Liver (tissue), 8 donors: ENCODE measurements at regions not wholly inside any gene's neighbourhood (a gene's known extent, or its start where the extent isn't known, plus 50 kb on each side); places are given as distances from the start of the nearest gene placed in this dataset.

Source experiments
- DNase-seq: peaks from one replicate; pipeline ENCODE4 v3.0.0-alpha.2; 2017; ENCODE audit warnings: low spot score
- H3K27ac ChIP-seq, 2 donors: one replicate each; pipeline ENCODE4 v1.7.0; 2013; ENCODE audit warnings: inconsistent platforms in 2 of 2, low read length in 2 of 2, control low read depth in 1 of 2, low read depth in 1 of 2, mild to moderate bottlenecking in 1 of 2
- H3K27me3 ChIP-seq, 4 donors: one replicate each; pipeline versions ENCODE4 v1.6.1 to v1.7.0; 2013; ENCODE audit warnings: low read length in 3 of 4, inconsistent platforms in 1 of 4, mild to moderate bottlenecking in 1 of 4, moderate library complexity in 1 of 4; ENCODE audit not compliant: control insufficient read depth in 4 of 4, insufficient read depth in 4 of 4
- H3K36me3 ChIP-seq, 4 donors: one replicate each; pipeline versions ENCODE4 v1.6.1 to v1.7.0; 2013; ENCODE audit warnings: low read length in 3 of 4, mild to moderate bottlenecking in 3 of 4, low read depth in 1 of 4, moderate library complexity in 1 of 4; ENCODE audit not compliant: control insufficient read depth in 4 of 4, insufficient read depth in 3 of 4
- H3K4me1 ChIP-seq, 4 donors: one replicate each; pipeline versions ENCODE4 v1.6.1 to v1.7.0; 2013; ENCODE audit warnings: low read length in 3 of 4, mild to moderate bottlenecking in 3 of 4, moderate library complexity in 1 of 4; ENCODE audit not compliant: control insufficient read depth in 4 of 4, insufficient read depth in 4 of 4
- H3K4me3 ChIP-seq, 3 donors: one replicate each; pipeline versions ENCODE4 v1.6.1 to v1.7.0; 2013; ENCODE audit warnings: low read length in 3 of 3, control low read depth in 1 of 3, low read depth in 1 of 3, mild to moderate bottlenecking in 1 of 3
- H3K9ac ChIP-seq, 2 donors: one replicate each; pipeline ENCODE4 v1.7.0; 2013; ENCODE audit warnings: low read length in 2 of 2, mild to moderate bottlenecking in 2 of 2, moderate library complexity in 2 of 2, control low read depth in 1 of 2, low read depth in 1 of 2
- H3K9me3 ChIP-seq, 4 donors: one replicate each; pipeline versions ENCODE4 v1.6.1 to v1.7.0; 2013; ENCODE audit warnings: low read length in 3 of 4; ENCODE audit not compliant: control insufficient read depth in 4 of 4
- EGR1 ChIP-seq, 2 donors: IDR thresholded peaks; 2 replicates each; pipeline ENCODE4 v1.6.1; 2016 to 2018; ENCODE audit warnings: antibody characterized with exemption in 2 of 2, low read depth in 2 of 2
- FOXA1 ChIP-seq: IDR thresholded peaks from 2 replicates; pipeline ENCODE4 v1.6.1; 2016; ENCODE audit warnings: antibody characterized with exemption
- FOXA2 ChIP-seq: IDR thresholded peaks from 2 replicates; pipeline ENCODE4 v1.6.1; 2016; ENCODE audit warnings: antibody characterized with exemption
- GABPA ChIP-seq, 2 donors: IDR thresholded peaks in 1 of 2; conservative IDR thresholded peaks in 1 of 2; 2 replicates each; pipeline ENCODE4 v1.6.1; 2016; ENCODE audit warnings: antibody characterized with exemption in 2 of 2, mild to moderate bottlenecking in 1 of 2, moderate library complexity in 1 of 2
- HNF4A ChIP-seq, 2 donors: conservative IDR thresholded peaks; 2 replicates each; pipeline ENCODE4 v1.6.1; 2016; ENCODE audit warnings: antibody characterized with exemption in 2 of 2, mild to moderate bottlenecking in 2 of 2
- HNF4G ChIP-seq: IDR thresholded peaks from 2 replicates; pipeline ENCODE4 v1.6.1; 2016; ENCODE audit warnings: antibody characterized with exemption
- JUND ChIP-seq, 2 donors: IDR thresholded peaks; 2 replicates each; pipeline ENCODE4 v1.6.1; 2016; ENCODE audit warnings: antibody characterized with exemption in 2 of 2
- MAX ChIP-seq: IDR thresholded peaks from 2 replicates; pipeline ENCODE4 v1.6.1; 2016; ENCODE audit warnings: antibody characterized with exemption
- NR2F2 ChIP-seq: IDR thresholded peaks from 2 replicates; pipeline ENCODE4 v1.6.1; 2016; ENCODE audit warnings: antibody characterized with exemption
- REST ChIP-seq: IDR thresholded peaks from 2 replicates; pipeline ENCODE4 v1.6.1; 2016; ENCODE audit warnings: antibody characterized with exemption, mild to moderate bottlenecking
- RXRA ChIP-seq, 2 donors: IDR thresholded peaks; 2 replicates each; pipeline ENCODE4 v1.6.1; 2017 to 2018; ENCODE audit warnings: antibody characterized with exemption in 2 of 2, mild to moderate bottlenecking in 1 of 2
- SP1 ChIP-seq: IDR thresholded peaks from 2 replicates; pipeline ENCODE4 v1.6.1; 2018; ENCODE audit warnings: antibody characterized with exemption, mild to moderate bottlenecking
- TAF1 ChIP-seq: conservative IDR thresholded peaks from 2 replicates; pipeline ENCODE4 v1.6.1; 2016; ENCODE audit warnings: antibody characterized with exemption, mild to moderate bottlenecking
- YY1 ChIP-seq: IDR thresholded peaks from 2 replicates; pipeline ENCODE4 v1.6.1; 2016; ENCODE audit warnings: antibody characterized with exemption, mild to moderate bottlenecking
- ZBTB33 ChIP-seq: IDR thresholded peaks from 2 replicates; pipeline ENCODE4 v1.6.1; 2016; ENCODE audit warnings: antibody characterized with exemption
- WGBS: extraction: QIAGEN DNeasy Blood & Tissue Kit; methylation state at CpG from one replicate; pipeline ENCODE4 v1.1.7; 2013; 5-methylcytosine and 5-hydroxymethylcytosine counted together
- TF ChIP-seq, protein P1 (sequence below): fragments of 150-350 bp; IDR thresholded peaks from 2 replicates; pipeline ENCODE4 v1.5.1; 2017; ENCODE audit warnings: improper control_type of control experiment, low read depth, low read length; ENCODE audit not compliant: missing input control
- TF ChIP-seq, protein P2 (sequence below): IDR thresholded peaks from 2 replicates; pipeline ENCODE4 v1.6.1; 2016; ENCODE audit warnings: antibody characterized with exemption
- donor health status: healthy.
- donor health status: healthy.
- donor health status: healthy.
- donor health status: healthy.
- donor health status: healthy.

DNA sequence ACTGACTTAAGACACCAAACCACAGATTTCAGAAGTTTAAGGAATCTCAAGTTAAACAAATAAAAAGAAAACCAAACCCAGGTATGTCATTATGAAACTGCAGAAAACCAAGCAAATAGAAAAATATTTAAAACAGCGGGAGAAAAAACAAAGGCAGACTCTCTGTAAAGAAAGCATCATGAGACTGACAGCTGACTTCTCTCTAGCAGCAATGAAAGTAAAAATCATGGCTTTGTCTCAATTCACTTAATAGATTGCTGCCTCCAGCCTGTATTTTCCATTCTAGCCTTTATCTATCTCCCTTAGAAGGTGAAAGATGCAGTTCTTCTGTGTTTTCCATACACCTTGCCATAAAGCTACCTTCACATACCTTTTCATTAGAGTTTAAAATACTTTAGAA, 131.1 kb upstream of the IPO5 start:
- TF ChIP-seq MAX (no peak), YY1 (no peak), FOXA2 (no peak)
- H3K36me3 ChIP-seq = no peaks in the 10 kb centered on the region
- H3K4me3 ChIP-seq = no peak overlapping the region
- no peak for DNase-seq
- H3K27ac ChIP-seq = no peak overlapping the region
- no peaks in the 10 kb centered on the region for H3K27me3 ChIP-seq
- WGBS = 93% methylated on average over 1 of the region's 1 CpG
- H3K9me3 ChIP-seq = no peaks in the 10 kb centered on the region
- H3K4me1 ChIP-seq = no peaks in the 10 kb centered on the region
- no peak overlapping the region for H3K9ac ChIP-seq

DNA sequence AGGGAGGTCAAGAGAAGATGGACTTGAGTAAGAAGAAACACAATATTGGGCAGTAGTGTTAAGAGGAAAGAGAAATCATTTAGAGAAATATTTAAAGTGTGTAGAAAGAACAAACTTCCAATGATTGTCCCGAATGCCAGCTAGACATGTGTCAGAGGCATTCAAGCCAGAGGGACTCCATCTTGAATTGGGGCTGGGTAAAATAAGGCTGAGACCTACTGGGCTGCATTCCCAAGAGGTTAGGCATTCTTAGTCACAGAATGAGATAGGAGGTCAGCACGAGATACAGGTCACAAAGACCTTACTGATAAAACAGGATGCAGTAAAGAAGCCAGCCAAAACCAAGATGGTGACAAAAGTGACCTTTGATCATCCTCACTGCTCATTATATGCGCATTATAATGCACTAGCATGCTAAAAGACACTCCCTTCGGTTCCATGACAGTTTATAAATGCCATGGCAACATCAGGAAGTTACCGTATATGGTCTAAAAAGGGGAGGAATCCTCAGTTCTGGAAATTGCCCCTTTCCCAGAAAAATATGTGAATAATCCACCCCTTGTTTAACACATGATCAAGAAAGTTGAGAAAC, 127.0 kb upstream of the IPO5 start:
- Histone ChIP-seq H3K27ac (no peak overlapping the region), H3K36me3 (no peaks in the 10 kb centered on the region), H3K4me1 (no peaks in the 10 kb centered on the region), H3K9ac (no peak overlapping the region), H3K4me3 (no peak overlapping the region), H3K9me3 (no peaks in the 10 kb centered on the region), H3K27me3 (no peaks in the 10 kb centered on the region)
- TF ChIP-seq RXRA (IDR thresholded peaks at IDR 0.05) = no peak
- TF ChIP-seq EGR1 (IDR thresholded peaks at IDR 0.05; ENCODE audit: low read depth in 2 of 2) = no peak
- no peak for TF ChIP-seq JUND (IDR thresholded peaks at IDR 0.05)
- TF ChIP-seq HNF4G = no peak
- no peak for TF ChIP-seq MAX
- TF ChIP-seq TAF1 = no peak
- TF ChIP-seq FOXA2 = no peak
- TF ChIP-seq REST = no peak
- no peak for TF ChIP-seq NR2F2
- TF ChIP-seq HNF4A (conservative IDR thresholded peaks at IDR 0.05) = no peak
- no peak for TF ChIP-seq GABPA (IDR thresholded peaks at IDR 0.05 in 1 of 2, conservative IDR thresholded peaks at IDR 0.05 in 1 of 2)
- 78% methylated on average over 5 of the region's 5 CpGs for WGBS
- no peak for DNase-seq

GRCh38 chr13:97834250-97834649, 119.2 kb upstream of the IPO5 start:
- H3K27me3 ChIP-seq = no peaks in the 10 kb centered on the region
- peaks cover 0 to 4% (median 0%) of the 10 kb centered on the region in 4 donors for H3K9me3 ChIP-seq
- H3K4me1 ChIP-seq = no peaks in the 10 kb centered on the region
- 71% methylated on average over 5 of the region's 5 CpGs for WGBS
- no peak for DNase-seq
- no peak overlapping the region for H3K4me3 ChIP-seq
- no peaks in the 10 kb centered on the region for H3K36me3 ChIP-seq
- H3K9ac ChIP-seq = no peak overlapping the region
- no peak overlapping the region for H3K27ac ChIP-seq
- TF ChIP-seq FOXA2 = no peak
- no peak for TF ChIP-seq TAF1
- TF ChIP-seq, protein P1, sequence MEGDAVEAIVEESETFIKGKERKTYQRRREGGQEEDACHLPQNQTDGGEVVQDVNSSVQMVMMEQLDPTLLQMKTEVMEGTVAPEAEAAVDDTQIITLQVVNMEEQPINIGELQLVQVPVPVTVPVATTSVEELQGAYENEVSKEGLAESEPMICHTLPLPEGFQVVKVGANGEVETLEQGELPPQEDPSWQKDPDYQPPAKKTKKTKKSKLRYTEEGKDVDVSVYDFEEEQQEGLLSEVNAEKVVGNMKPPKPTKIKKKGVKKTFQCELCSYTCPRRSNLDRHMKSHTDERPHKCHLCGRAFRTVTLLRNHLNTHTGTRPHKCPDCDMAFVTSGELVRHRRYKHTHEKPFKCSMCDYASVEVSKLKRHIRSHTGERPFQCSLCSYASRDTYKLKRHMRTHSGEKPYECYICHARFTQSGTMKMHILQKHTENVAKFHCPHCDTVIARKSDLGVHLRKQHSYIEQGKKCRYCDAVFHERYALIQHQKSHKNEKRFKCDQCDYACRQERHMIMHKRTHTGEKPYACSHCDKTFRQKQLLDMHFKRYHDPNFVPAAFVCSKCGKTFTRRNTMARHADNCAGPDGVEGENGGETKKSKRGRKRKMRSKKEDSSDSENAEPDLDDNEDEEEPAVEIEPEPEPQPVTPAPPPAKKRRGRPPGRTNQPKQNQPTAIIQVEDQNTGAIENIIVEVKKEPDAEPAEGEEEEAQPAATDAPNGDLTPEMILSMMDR = no peak
- no peak for TF ChIP-seq JUND (IDR thresholded peaks at IDR 0.05)
- TF ChIP-seq SP1 = no peak
- TF ChIP-seq, protein P2, sequence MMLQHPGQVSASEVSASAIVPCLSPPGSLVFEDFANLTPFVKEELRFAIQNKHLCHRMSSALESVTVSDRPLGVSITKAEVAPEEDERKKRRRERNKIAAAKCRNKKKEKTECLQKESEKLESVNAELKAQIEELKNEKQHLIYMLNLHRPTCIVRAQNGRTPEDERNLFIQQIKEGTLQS = no peak
- TF ChIP-seq FOXA1 = no peak
- TF ChIP-seq NR2F2 = no peak
- TF ChIP-seq HNF4G = no peak
- TF ChIP-seq RXRA (IDR thresholded peaks at IDR 0.05) = no peak
- no peak for TF ChIP-seq ZBTB33
